ENCODE measurements at regions not wholly inside any gene's neighbourhood (a gene's known extent, or its start where the extent isn't known, plus 50 kb on each side); places are given as distances from the start of the nearest gene placed in this dataset.

GRCh38 chr18:44324361-44324760, 356.3 kb upstream of the SETBP1 start:
- DNase-seq (ENCODE audit: low spot score) = no peak
- no peaks in the 10 kb centered on the region for H3K9me3 ChIP-seq
- no peak overlapping the region for H3K27ac ChIP-seq
- no peaks in the 10 kb centered on the region for H3K4me1 ChIP-seq
- no peaks in the 10 kb centered on the region for H3K27me3 ChIP-seq
- no peaks in the 10 kb centered on the region for H3K36me3 ChIP-seq
- TF ChIP-seq CTCF (IDR thresholded peaks at IDR 0.05) = no peak
- no peak overlapping the region for H3K4me3 ChIP-seq

- H3K27ac ChIP-seq = no peak overlapping the region
- no peak overlapping the region for H3K4me3 ChIP-seq
- no peaks in the 10 kb centered on the region for H3K36me3 ChIP-seq
- H3K9me3 ChIP-seq = no peaks in the 10 kb centered on the region
- H3K4me1 ChIP-seq = no peaks in the 10 kb centered on the region
- DNase-seq (ENCODE audit: low spot score) = no peak
- no peaks in the 10 kb centered on the region for H3K27me3 ChIP-seq
- TF ChIP-seq CTCF (IDR thresholded peaks at IDR 0.05) = peak; percentile 43 to 62
Observed at GRCh38 chr18:44325903-44326635, 354.6 kb upstream of the SETBP1 start.

DNA sequence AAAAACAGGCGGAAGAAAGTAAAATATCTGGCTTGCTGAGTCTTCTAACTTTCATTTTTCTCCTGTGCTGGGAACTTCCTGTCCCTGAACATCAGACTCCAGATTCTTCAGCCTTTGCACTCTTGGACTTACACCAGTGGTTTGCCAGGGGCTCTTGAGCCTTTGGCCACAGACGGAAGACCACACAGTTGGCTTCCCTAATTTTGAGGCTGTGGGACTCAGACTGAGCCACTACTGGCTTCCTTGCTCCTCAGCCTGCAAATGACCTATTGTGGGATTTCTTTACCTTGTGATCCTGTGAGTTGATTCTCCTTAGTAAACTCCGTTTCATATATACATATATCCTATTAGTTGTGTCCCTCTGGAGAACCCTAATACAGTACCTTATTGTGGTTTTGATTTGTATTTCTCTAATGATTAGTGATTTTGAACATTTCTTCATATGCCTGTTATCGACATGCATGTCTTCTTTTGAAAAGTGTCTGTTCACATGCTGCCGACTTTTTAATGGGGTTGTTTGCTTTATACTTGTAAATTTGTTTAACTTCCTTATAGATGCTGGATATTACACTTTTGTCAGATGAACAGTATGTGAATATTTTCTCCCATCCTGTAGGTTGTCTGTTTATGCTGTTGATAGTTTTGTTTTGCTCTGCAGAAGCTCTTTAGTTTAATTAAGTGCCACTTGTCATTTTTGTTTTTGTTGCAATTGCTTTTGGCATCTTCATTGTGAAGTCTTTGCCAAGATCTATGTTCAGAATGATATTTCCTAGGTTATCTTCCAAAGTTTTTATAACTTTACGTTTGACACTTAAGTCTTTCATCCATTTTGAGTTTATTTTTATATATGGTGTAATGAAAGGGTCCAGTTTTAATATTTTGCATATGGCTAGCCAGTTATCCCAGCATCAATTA, 348.8 kb upstream of the SETBP1 start:
- DNase-seq (ENCODE audit: low spot score) = no peak
- Histone ChIP-seq H3K4me1 (no peaks in the 10 kb centered on the region), H3K27ac (no peak overlapping the region), H3K9me3 (peaks cover 0 to 4% of the 10 kb centered on the region in 2 donors), H3K4me3 (no peak overlapping the region), H3K36me3 (no peaks in the 10 kb centered on the region), H3K27me3 (no peaks in the 10 kb centered on the region)
- no peak for TF ChIP-seq CTCF (IDR thresholded peaks at IDR 0.05)

GRCh38 chr18:44341759-44342158, 338.9 kb upstream of the SETBP1 start:
- no peak overlapping the region for H3K27ac ChIP-seq
- H3K9me3 ChIP-seq = peaks cover 0 to 24% of the 10 kb centered on the region in 2 donors
- DNase-seq (ENCODE audit: low spot score) = no peak
- H3K4me1 ChIP-seq = no peaks in the 10 kb centered on the region
- TF ChIP-seq CTCF (IDR thresholded peaks at IDR 0.05) = no peak
- H3K4me3 ChIP-seq = no peak overlapping the region
- no peaks in the 10 kb centered on the region for H3K27me3 ChIP-seq
- H3K36me3 ChIP-seq = no peaks in the 10 kb centered on the region

DNA sequence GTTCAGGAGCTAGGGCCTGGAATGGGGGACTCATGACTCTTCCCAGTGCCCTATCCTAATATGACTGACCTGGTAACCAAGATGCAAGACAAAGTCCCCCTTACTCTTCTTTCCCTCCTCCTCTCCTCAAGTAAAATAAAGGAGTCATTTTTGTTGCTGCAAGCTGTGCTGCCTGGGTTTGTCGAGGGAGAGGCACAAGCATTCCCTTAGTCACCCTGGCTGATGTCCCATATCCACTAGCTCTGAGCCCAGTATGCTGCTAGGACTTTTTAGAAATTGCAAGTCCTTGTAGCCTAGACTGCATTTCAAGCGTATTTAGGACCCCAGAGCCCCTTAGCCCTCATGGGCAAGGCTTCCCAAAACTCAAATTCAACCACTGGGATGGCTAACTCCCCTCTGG, 338.5 kb upstream of the SETBP1 start:
- no peak for DNase-seq (ENCODE audit: low spot score)
- no peak overlapping the region for H3K27ac ChIP-seq
- no peaks in the 10 kb centered on the region for H3K27me3 ChIP-seq
- H3K36me3 ChIP-seq = no peaks in the 10 kb centered on the region
- H3K4me1 ChIP-seq = no peaks in the 10 kb centered on the region
- TF ChIP-seq CTCF (IDR thresholded peaks at IDR 0.05) = no peak
- peaks cover 0 to 20% of the 10 kb centered on the region in 2 donors for H3K9me3 ChIP-seq
- no peak overlapping the region for H3K4me3 ChIP-seq

Data from right atrium auricular region (tissue), 2 donors.